GM11168 (cell line): ENCODE measurements at regions not wholly inside any gene's neighbourhood (a gene's known extent, or its start where the extent isn't known, plus 50 kb on each side); places are given as distances from the start of the nearest gene placed in this dataset.

ENCODE experiments used
- in situ Hi-C: fragments of 300-500 bp; cut with MboI; formaldehyde crosslinking; loops from one replicate; pipeline ENCODE4 v1.12.0; 2022; ENCODE audit warnings: low sequenced_read_pairs; ENCODE audit not compliant: unreplicated experiment

DNA sequence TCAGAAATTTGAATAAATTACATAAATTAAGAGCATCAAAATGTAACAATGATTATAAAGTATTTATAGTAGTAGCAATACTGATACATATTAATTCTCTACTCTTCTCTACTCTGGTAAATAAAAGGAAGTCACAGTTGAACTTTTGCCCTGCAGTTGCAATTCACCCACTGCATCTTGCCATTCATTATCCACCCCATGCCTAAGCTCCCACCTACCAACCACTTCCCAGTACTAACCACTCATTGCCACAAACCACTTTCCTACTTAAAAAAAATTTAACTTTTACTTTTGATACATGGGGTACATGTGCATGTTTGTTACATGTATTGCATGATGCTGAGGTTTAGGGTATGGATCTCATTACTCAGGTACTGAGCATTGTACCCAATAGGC is 174.0 kb downstream of the RASSF9 start:
- in situ Hi-C loops, result no loop called here

DNA sequence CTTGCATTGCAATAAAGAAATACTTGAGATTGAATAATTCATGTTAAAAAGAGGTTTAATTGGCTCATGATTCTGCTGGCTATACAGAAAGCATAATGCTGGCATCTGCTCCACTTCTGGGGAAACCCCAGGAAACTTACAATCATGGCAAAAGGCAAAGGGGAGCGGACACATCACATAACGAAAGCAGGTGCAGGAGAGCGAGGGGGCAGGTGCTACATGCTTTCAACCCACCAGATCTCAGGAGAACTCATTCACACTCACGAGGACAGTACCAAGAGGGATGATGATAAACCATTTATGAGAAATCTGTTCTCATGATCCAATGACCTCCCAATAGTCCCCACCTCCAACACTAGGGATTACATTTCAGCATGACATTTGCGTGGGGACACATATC is 172.6 kb downstream of the RASSF9 start:
- in situ Hi-C loops, result no loop called here

GRCh38 chr12:85664429-85664828 is 171.8 kb downstream of the RASSF9 start:
- in situ Hi-C loops, result no loop called here

GRCh38 chr12:85669911-85670310 is 166.3 kb downstream of the RASSF9 start:
- in situ Hi-C loops, result no loop called here

- in situ Hi-C loops, result no loop called here
Observed at GRCh38 chr12:85672436-85672835, 163.8 kb downstream of the RASSF9 start.

DNA sequence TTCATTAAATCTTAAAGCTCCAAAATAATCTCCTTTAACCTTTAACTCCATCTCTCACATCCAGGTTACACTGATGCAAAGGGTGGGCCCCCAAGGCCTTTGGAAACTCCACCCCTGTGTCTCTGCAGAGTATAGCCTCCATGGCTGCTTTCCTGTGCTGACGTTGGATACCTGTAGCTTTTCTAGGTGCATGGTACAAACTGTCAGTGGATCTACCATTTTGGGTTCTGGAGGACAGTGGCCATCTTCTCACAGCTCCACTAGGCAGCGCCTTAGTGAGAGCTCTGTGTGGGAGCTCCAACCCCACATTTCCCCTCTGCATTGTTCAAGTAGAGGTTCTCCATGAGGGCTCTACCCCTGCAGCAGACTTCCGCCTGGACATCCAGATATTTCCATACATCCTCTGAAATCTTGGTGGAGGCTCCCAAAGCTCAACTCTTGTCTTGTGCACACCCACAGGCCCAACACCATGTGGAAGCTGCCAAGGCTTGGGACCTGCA is 162.2 kb downstream of the RASSF9 start:
- in situ Hi-C loops, result no loop called here

DNA sequence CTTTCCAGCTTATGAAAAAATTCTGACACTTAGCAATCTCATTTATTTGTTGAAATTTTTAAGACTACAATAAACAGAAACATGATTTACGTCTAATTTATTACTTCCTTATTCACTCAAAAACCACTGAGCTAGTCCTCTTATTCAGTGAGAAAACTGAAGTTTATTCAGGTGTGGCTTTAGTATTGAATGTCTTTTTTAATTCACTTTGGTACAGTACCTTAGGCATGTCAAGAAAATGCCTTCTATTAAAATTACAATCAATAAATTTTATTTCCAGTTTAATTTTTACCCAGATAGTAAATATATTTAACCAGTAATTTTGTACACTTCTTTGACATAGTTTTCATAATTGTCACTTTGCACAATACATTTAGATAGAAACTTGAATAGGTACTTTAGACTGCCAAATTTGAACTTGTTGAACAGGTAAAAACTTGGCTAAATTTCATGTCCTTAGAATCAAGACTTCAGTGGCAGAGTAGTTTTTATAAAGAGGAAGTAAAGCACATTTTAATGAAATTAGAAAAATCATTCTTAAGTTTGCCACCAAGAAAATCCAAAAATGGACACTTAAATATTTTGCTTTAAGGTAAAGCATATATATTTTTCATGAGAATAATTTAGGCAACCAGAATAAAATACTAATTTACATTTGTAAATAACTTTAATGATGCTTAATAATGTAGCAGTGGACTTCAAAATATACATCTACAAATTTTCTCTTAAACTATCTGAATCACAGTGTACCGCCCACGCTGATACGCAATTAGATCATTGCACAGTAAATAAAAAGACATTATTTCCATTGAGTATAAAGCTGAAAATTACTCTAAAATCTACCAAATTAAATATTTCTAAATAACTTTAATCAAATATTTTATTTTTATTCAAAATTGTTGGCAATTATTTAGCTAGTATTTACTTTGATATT is 159.1 kb downstream of the RASSF9 start:
- in situ Hi-C loops, result no loop called here

DNA sequence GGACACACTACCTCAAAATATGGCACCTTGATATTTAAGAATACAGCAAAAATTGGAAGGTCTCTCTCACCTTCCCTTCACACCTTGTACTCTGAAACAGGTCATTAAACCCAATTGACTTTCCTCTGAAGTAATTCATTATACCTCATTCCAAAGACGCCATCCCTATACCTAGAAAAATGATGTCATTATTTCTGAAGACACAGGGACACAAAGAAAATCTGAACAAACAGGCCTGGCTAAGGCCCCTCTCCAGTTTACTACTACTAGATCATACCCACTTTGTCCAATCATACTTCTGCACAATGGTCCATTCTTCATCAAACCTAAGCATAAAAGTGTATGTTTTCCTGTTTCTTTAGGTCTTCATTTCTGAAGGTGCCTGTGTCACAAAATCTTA is 156.9 kb downstream of the RASSF9 start:
- in situ Hi-C loops, result no loop called here

DNA sequence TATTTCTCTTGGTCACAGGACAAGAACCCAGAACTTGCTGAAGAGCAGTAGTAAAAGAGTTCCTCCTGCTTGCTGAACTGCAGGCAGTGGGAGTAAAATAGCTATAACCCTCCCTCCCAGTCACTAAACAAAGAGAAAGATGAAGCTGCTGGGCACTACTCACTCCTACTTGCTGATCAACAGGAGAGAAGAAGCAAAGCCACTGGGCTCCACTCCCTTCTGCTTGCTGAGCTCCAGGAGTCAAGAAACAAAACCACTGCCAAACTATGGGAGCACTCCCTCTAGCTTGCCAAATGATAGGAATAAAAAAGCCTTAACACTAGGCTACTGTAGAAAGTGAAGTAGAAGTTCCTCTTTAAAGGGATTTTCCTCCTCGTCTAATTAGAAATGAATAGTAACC is 155.3 kb downstream of the RASSF9 start:
- in situ Hi-C loops, result no loop called here

DNA sequence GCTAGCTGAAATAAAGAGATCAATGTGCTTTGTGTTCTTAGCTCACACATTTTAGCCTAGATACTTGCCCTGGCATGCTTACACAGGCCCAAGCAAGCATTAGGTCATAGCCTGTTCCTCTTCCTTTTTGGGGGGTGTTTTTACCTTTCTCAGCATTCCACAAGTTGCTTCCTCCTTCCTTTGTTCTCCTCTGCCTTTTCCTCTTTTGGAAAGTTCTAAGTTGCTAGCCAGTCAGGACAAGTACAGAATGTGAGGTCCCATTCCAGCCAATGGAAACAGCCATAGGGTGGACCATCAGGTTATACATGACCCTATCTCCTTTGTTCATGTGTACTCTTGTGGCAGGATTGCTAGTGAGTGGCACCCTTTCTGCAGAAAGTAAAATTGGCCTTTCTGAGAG is 154.9 kb downstream of the RASSF9 start:
- in situ Hi-C loops, result no loop called here

DNA sequence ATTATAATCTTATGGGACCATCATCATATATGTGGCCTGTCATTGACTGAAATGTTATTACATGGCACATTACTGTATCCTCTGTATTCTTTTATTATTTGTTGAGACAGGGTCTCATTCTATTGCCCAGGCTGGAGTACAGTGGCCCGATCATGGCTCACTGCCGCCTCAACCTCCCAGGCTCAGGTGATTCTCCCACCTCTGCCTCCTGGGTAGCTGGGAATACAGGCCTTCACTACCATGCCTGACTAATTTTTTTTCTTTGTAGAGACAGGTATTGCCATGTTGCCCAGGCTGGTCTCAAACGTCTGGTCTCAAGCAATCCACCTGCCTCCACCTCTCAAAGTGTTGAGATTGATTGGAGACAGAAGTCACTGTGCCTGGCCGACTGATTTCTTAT is 153.2 kb downstream of the RASSF9 start:
- in situ Hi-C loops, result no loop called here

GRCh38 chr12:85688837-85689236 is 147.4 kb downstream of the RASSF9 start:
- in situ Hi-C loops, result no loop called here

GRCh38 chr12:85690146-85690545 is 146.1 kb downstream of the RASSF9 start:
- in situ Hi-C loops, result no loop called here

GRCh38 chr12:85693093-85693665 is 143.0 kb downstream of the RASSF9 start:
- in situ Hi-C loops, result no loop called here

DNA sequence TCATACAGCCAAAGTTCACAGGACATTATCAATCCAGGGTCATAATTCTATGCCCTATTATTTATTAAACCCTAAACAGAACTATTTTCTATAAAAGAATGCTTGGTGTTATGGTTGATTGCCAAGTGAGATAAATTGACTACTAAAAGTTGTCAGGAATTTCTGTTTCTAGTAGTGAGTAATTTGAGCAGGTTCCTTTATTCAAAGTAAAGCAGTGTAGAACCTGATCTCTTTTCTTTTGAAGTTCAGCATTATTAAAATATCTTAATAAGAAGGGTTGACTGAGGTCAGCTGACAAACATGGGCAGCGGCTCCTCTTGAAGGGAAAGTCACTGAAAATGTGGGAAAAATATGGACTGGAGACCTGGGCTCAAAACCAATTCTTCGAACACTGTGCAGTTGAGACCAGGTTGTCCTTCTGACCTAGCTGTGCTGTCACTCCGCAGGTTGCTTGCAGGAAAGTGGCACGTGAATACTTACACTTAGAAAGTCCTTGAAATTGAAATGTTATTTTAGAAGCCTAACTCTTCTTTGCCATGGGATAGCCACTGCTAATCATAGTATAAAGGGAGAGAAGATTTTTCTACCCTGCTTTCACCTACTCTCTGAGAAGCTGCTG is 141.0 kb downstream of the RASSF9 start:
- in situ Hi-C loops, result no loop called here

- in situ Hi-C loops, result no loop called here
Observed at GRCh38 chr12:85697003-85697402, 139.2 kb downstream of the RASSF9 start.

GRCh38 chr12:85698937-85699336 is 137.3 kb downstream of the RASSF9 start:
- in situ Hi-C loops, result no loop called here

- in situ Hi-C loops, result no loop called here
Observed at GRCh38 chr12:85708775-85709174, 127.4 kb downstream of the RASSF9 start.

DNA sequence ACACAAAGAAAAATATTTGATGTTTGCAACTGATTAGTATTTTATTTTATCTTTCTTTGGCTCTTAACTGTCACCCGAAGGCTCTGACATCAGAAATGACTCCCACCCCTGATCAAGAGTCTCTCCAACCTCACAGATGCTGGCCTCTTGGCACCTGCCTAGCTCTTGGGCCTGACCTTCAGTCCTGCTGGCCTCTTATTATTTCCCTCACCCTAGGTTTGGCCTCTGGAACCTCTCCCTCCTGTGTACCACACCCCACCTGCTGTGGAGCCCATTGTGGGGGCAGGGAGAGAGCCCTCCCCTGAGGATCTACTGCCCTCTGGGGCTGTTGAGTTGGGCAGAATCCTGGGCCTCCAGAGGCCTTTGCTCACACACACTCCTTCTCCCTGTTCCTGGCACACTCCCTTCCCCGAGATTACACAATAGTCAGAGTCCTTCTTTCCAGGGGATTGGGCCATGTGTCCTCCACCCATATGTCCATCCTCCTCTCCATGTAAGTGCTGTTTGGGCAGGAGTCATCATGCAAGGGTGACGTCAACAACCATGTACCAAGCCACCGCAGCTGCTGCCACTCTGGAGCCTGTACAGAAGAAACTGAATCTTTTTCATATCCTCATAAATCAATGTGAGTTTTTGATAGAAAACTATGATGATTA is 124.3 kb downstream of the RASSF9 start:
- in situ Hi-C loops, result no loop called here

DNA sequence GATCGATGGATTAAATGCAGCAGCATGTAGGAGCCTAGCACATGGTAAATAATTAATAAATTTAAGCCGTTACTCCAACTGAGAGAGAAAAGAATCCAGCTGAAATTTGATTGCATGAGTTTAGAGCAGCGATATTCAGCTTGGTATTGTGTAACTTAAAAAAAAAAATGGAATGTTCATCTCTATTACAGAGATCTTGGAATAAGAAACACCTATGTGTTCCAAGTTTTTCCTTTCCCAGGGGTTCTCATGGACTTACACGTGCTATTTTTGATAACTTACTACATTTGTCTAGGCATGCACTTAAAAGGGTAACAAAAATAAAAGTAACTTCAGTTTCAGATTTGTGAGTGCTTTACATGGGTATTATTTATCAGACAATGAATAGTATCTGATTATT is 122.8 kb downstream of the RASSF9 start:
- in situ Hi-C loops, result no loop called here

DNA sequence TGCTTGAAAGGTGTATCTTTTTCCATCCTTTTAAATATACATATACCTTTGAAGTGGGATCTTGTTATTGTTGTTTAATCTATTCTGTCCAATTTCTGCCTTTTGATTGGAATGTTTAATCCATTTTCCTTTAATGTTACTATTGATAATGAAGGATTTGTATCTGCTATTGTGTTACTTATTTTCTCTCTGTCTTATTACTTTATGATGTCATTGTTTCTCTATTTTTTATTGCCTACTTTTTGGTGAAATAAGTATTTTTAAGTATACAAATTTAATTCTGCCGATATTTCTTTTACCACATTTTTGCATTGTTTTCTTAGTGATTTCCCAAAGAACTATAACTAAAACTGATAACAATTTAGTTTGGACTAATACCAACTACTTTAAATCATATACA is 121.8 kb downstream of the RASSF9 start:
- in situ Hi-C loops, result no loop called here
